Fibroblast of lung (primary cell): ENCODE measurements at regions not wholly inside any gene's neighbourhood (a gene's known extent, or its start where the extent isn't known, plus 50 kb on each side); places are given as distances from the start of the nearest gene placed in this dataset.

Experiments used
- EZH2 ChIP-seq: IDR thresholded peaks from 2 replicates; pipeline ENCODE4 v1.5.1; 2012; ENCODE audit warnings: low read length, control low read depth, mild to moderate bottlenecking; ENCODE audit errors: missing control alignments
- TF ChIP-seq, protein P1 (sequence below), 2 donors: IDR thresholded peaks in 1 of 2; conservative IDR thresholded peaks in 1 of 2; 1 replicate in 1 of 2; 2 replicates in 1 of 2; pipeline ENCODE4 v1.5.1; 2011 to 2012; ENCODE audit warnings: low read length in 2 of 2, control low read depth in 1 of 2, inconsistent platforms in 1 of 2, low read depth in 1 of 2, mild to moderate bottlenecking in 1 of 2

DNA sequence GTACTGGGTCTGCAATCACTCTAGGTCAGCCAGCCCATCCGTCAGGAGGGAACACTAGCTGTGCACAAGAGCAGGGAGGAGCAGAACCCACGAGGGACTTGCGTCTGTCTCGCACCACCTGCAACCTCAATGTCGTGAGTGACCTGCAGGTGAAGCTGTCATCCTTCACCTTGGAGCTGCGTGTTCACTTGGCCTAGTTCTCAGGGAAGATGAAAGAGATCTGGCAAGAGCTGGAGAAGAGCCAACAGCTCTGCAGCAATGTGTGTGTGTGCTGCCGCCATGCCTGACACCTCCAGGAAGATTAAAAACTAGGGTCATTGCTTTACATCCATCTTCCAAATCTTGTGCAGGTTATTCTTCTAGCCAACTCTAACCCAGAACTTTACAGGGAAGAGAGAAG is 117.6 kb upstream of the MRI1 start:
- TF ChIP-seq, protein P1, sequence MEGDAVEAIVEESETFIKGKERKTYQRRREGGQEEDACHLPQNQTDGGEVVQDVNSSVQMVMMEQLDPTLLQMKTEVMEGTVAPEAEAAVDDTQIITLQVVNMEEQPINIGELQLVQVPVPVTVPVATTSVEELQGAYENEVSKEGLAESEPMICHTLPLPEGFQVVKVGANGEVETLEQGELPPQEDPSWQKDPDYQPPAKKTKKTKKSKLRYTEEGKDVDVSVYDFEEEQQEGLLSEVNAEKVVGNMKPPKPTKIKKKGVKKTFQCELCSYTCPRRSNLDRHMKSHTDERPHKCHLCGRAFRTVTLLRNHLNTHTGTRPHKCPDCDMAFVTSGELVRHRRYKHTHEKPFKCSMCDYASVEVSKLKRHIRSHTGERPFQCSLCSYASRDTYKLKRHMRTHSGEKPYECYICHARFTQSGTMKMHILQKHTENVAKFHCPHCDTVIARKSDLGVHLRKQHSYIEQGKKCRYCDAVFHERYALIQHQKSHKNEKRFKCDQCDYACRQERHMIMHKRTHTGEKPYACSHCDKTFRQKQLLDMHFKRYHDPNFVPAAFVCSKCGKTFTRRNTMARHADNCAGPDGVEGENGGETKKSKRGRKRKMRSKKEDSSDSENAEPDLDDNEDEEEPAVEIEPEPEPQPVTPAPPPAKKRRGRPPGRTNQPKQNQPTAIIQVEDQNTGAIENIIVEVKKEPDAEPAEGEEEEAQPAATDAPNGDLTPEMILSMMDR (conservative IDR thresholded peaks at IDR 0.05 in 1 of 2, IDR thresholded peaks at IDR 0.05 in 1 of 2; ENCODE audit: low read depth in 1 of 2, low read length in 2 of 2), result no peak
- TF ChIP-seq EZH2, result no peak
